D341Med (cell line): ENCODE measurements at regions not wholly inside any gene's neighbourhood (a gene's known extent, or its start where the extent isn't known, plus 50 kb on each side); places are given as distances from the start of the nearest gene placed in this dataset.
"Not testable (repeated sequence)": the region's sequence is repeated elsewhere in the genome, so short reads cannot be mapped to it uniquely, and the experiment has no call there.

ENCODE experiments used
- DNase-seq: peaks from one replicate; pipeline ENCODE4 v3.0.0; 2012; ENCODE audit warnings: low spot score

GRCh38 chr11:109046284-109046992 is 375.6 kb upstream of the C11orf87 start:
- DNase-seq: no peak

- no peak for DNase-seq
Observed at GRCh38 chr11:109048098-109048497, 373.9 kb upstream of the C11orf87 start.

- no peak for DNase-seq
Observed at GRCh38 chr11:109051200-109051599, 370.8 kb upstream of the C11orf87 start.

GRCh38 chr11:109059402-109059801 is 362.6 kb upstream of the C11orf87 start:
- no peak for DNase-seq

- DNase-seq: no peak
Observed at GRCh38 chr11:109061394-109061793, 360.6 kb upstream of the C11orf87 start.

GRCh38 chr11:109062445-109062844 is 359.5 kb upstream of the C11orf87 start:
- no peak for DNase-seq

- no peak for DNase-seq
Observed at GRCh38 chr11:109062871-109063270, 359.1 kb upstream of the C11orf87 start.

- not testable (repeated sequence) for DNase-seq
Observed at GRCh38 chr11:109064618-109065311, 357.2 kb upstream of the C11orf87 start.

- DNase-seq: no peak
Observed at GRCh38 chr11:109071262-109071661, 350.7 kb upstream of the C11orf87 start.

- DNase-seq: no peak
Observed at GRCh38 chr11:109071712-109072524, 350.1 kb upstream of the C11orf87 start.

- no peak for DNase-seq
Observed at GRCh38 chr11:109073032-109073822, 348.8 kb upstream of the C11orf87 start.

- no peak for DNase-seq
Observed at GRCh38 chr11:109075976-109076375, 346.0 kb upstream of the C11orf87 start.

- DNase-seq: no peak
Observed at GRCh38 chr11:109076870-109077269, 345.1 kb upstream of the C11orf87 start.

- DNase-seq: no peak
Observed at GRCh38 chr11:109077291-109077920, 344.6 kb upstream of the C11orf87 start.

- DNase-seq: no peak
Observed at GRCh38 chr11:109085708-109086373, 336.1 kb upstream of the C11orf87 start.

- DNase-seq: no peak
Observed at GRCh38 chr11:109086931-109087330, 335.1 kb upstream of the C11orf87 start.

- DNase-seq: no peak
Observed at GRCh38 chr11:109088086-109088485, 333.9 kb upstream of the C11orf87 start.

GRCh38 chr11:109089144-109089543 is 332.8 kb upstream of the C11orf87 start:
- no peak for DNase-seq

- DNase-seq: no peak
Observed at GRCh38 chr11:109093354-109093753, 328.6 kb upstream of the C11orf87 start.

- no peak for DNase-seq
Observed at GRCh38 chr11:109096266-109096665, 325.7 kb upstream of the C11orf87 start.
